Uterus (tissue), 3 donors: ENCODE measurements at regions not wholly inside any gene's neighbourhood (a gene's known extent, or its start where the extent isn't known, plus 50 kb on each side); places are given as distances from the start of the nearest gene placed in this dataset.

Experiments used
- DNase-seq, 2 donors: peaks; one replicate each; pipeline ENCODE4 v3.0.0-alpha.2; 2019 to 2020
- H3K27ac ChIP-seq, 2 donors: fragments of 200-600 bp; sonication (generic); 1 replicate in 1 of 2; 2 replicates in 1 of 2; pipeline ENCODE4 v1.5.1; 2016 to 2018
- H3K27me3 ChIP-seq, 2 donors: fragments of 200-600 bp; sonication (generic); one replicate each; pipeline ENCODE4 v1.5.1; 2018 to 2019; ENCODE audit warnings: control low read depth in 1 of 2
- H3K36me3 ChIP-seq, 2 donors: fragments of 200-600 bp; sonication (generic); one replicate each; pipeline ENCODE4 v1.5.1; 2019; ENCODE audit warnings: control low read depth in 1 of 2
- H3K4me1 ChIP-seq, 2 donors: fragments of 200-600 bp; sonication (generic); one replicate each; pipeline ENCODE4 v1.5.1; 2018 to 2019; ENCODE audit warnings: control low read depth in 1 of 2
- H3K4me3 ChIP-seq, 2 donors: fragments of 200-600 bp; sonication (generic); 1 replicate in 1 of 2; 2 replicates in 1 of 2; pipeline ENCODE4 v1.5.1; 2018 to 2019; ENCODE audit warnings: mild to moderate bottlenecking in 1 of 2
- H3K9me3 ChIP-seq, 2 donors: fragments of 200-600 bp; sonication (generic); one replicate each; pipeline ENCODE4 v1.5.1; 2019; ENCODE audit warnings: control low read depth in 1 of 2
- POLR2A ChIP-seq, 2 donors: fragments of 450-650 bp; IDR thresholded peaks; one replicate each; pipeline ENCODE4 v1.6.1; 2016; ENCODE audit warnings: antibody characterized with exemption in 2 of 2, mild to moderate bottlenecking in 1 of 2, moderate library complexity in 1 of 2
- intact Hi-C: fragments of 100-400 bp; cut with DNase I; formaldehyde crosslinking; loops from one replicate; pipeline ENCODE4 v1.15.1; 2023; ENCODE audit warnings: low total_unique reads
- TF ChIP-seq, protein P1 (sequence below), 4 experiments: fragments of 200-600 bp in 2 of 4; fragments of 450-650 bp in 2 of 4; sonication (generic) in 2 of 4; IDR thresholded peaks; one replicate each; pipeline ENCODE4 v1.5.1; 2016 to 2019; ENCODE audit warnings: antibody characterized with exemption in 4 of 4, mild to moderate bottlenecking in 2 of 4, moderate library complexity in 1 of 4
- donor health status: DM: yes; HTN: yes; CAD: no.

DNA sequence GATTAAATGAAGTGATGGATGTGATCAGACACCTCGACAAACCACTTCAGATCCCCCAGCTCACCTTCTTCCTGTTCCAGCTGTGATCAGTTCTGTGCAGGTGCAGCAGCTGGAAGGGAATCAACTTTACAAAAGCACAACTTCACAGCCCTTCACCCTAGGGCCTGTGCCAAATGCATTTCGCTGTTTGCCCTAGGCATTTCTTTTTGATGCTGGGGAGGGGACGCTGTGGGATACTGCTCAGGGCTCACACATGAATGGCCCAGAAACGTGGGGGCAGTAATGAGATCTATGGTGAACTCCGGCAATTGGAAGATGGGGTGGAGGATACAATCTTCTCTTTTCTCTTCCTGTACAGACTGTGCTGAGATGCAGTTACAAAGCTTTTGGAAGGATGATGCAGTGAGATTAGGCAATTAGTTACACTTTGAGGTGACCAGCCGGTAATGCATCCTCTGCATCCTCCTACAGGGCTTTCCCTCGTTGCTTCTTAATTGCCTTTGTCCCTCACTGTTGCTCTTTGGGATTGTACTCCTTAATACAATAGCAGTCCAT, 215.1 kb upstream of the PITX2 start:
- no peaks in the 10 kb centered on the region for H3K36me3 ChIP-seq
- no peaks in the 10 kb centered on the region for H3K4me1 ChIP-seq
- no peaks in the 10 kb centered on the region for H3K9me3 ChIP-seq
- no peaks in the 10 kb centered on the region for H3K27me3 ChIP-seq
- no peak for DNase-seq
- no peak overlapping the region for H3K4me3 ChIP-seq
- TF ChIP-seq POLR2A (IDR thresholded peaks at IDR 0.05): no peak
- H3K27ac ChIP-seq: no peak overlapping the region
- intact Hi-C loops: no loop called here

DNA sequence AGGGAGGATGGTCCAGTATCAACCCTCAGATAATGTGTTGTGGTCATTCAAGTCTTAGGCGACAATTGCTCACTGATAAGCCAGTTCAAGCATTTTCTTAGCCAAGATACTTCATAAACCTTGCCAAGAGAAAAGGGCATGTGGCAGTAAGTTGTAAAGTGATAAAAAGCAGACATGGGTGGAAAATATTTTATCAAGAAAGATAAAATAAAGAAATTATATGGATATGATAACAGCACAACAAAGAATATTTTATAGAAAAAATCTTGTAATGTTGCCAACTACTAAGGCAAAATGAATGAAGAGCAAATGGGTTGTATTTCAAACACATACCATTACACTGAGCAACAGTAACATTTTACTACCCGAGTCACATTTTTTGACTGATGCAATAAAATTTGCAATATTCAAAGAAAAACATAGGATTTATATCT, 217.4 kb upstream of the PITX2 start:
- Histone ChIP-seq H3K36me3 (no peaks in the 10 kb centered on the region), H3K9me3 (no peaks in the 10 kb centered on the region), H3K27me3 (no peaks in the 10 kb centered on the region), H3K27ac (no peak overlapping the region), H3K4me1 (no peaks in the 10 kb centered on the region), H3K4me3 (no peak overlapping the region)
- no peak for TF ChIP-seq POLR2A (IDR thresholded peaks at IDR 0.05)
- TF ChIP-seq, protein P1, sequence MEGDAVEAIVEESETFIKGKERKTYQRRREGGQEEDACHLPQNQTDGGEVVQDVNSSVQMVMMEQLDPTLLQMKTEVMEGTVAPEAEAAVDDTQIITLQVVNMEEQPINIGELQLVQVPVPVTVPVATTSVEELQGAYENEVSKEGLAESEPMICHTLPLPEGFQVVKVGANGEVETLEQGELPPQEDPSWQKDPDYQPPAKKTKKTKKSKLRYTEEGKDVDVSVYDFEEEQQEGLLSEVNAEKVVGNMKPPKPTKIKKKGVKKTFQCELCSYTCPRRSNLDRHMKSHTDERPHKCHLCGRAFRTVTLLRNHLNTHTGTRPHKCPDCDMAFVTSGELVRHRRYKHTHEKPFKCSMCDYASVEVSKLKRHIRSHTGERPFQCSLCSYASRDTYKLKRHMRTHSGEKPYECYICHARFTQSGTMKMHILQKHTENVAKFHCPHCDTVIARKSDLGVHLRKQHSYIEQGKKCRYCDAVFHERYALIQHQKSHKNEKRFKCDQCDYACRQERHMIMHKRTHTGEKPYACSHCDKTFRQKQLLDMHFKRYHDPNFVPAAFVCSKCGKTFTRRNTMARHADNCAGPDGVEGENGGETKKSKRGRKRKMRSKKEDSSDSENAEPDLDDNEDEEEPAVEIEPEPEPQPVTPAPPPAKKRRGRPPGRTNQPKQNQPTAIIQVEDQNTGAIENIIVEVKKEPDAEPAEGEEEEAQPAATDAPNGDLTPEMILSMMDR (IDR thresholded peaks at IDR 0.05): no peak
- no peak for DNase-seq
- intact Hi-C loops: no loop called here

DNA sequence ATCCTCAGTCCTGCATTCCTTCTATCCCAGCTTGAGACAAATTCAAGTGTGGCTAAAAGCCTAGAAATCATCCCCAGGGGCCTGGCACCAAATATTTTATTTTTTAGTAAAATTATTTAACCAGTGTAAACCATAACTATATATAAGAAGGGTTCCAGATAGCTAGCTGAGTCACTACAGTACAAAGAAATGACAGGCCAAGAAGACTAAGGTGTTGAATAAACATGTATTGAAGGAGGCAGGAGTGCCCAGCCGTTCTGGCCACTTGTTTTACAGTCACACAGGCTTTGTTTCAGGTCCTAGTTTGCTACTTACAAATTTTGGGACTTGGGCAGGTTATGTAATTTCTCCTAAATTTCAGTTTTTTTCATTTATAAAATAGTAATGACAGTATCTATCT, 225.9 kb upstream of the PITX2 start:
- Histone ChIP-seq H3K36me3 (no peaks in the 10 kb centered on the region), H3K9me3 (no peaks in the 10 kb centered on the region), H3K4me1 (no peaks in the 10 kb centered on the region), H3K4me3 (no peak overlapping the region), H3K27me3 (no peaks in the 10 kb centered on the region), H3K27ac (no peak overlapping the region)
- TF ChIP-seq, protein P1 (IDR thresholded peaks at IDR 0.05): no peak
- no peak for TF ChIP-seq POLR2A (IDR thresholded peaks at IDR 0.05)
- intact Hi-C loops: no loop called here
- no peak for DNase-seq

DNA sequence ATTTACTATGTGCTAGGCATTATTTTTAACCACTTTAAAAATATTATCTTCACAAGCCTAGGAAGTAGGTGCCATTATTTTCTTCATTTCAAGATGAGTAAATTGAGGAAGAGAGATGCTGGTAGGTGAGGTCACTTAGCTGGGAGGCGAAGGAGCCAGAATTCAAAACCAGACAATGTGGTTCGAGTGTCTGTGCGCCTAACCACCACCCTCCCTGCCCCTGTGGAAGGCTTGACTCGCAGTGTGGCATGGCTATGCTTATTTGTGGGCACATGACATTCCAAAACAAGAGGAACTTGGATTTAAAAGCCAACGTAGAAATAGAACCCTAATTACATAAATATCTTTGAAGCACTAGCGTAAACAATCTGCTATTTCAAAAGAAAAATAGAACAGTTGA, 226.6 kb upstream of the PITX2 start:
- no peaks in the 10 kb centered on the region for H3K9me3 ChIP-seq
- H3K27ac ChIP-seq: no peak overlapping the region
- intact Hi-C loops: no loop called here
- no peaks in the 10 kb centered on the region for H3K36me3 ChIP-seq
- no peaks in the 10 kb centered on the region for H3K4me1 ChIP-seq
- DNase-seq: no peak
- no peak for TF ChIP-seq POLR2A (IDR thresholded peaks at IDR 0.05)
- TF ChIP-seq, protein P1 (IDR thresholded peaks at IDR 0.05): no peak
- no peaks in the 10 kb centered on the region for H3K27me3 ChIP-seq
- H3K4me3 ChIP-seq: no peak overlapping the region

DNA sequence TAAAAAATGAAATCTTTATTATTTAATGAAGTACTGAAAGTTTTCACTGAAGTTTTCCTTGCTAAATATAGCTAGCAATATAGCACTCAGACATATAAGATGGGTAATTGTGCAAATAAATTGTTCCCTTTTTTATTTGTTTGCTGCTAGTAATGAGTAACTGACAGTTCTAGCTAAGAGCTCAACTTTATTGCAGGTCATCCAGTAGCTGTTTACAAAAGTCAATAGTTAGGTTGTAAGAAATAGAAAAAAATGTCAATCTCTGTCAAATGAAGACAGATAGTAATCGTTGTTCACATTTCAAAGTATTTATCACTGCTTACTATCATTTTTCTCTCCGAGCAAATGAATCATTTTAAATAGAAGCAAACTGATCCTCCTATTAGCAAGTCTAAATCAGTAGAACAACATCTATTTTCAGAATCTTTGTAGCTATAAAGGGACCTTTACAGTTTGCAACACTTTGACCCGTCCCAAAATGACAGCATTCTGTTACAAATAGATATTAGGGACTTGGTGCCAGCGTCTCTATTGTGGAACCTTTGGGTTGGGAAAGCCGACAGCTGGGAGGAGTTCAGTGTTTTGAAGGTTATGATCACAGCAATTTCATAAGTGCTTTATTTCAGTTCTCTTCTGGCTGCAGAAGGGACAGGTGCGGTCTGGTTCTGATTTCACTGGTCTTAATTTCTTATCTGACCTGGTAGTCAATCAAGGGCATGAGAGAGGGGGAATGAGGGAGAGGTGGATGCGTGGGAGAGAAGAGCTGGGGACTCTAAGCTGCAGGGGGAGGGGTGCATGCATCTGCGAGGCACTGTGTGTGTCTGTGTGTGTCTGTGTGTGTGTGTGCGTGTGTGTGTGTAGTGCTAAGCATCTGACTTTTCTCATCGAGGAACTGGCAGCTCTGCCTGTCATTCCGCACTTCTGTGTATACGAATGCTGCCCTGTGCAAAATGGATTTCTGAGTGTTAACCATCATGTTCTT, 227.9 kb upstream of the PITX2 start:
- H3K27me3 ChIP-seq: no peaks in the 10 kb centered on the region
- TF ChIP-seq POLR2A (IDR thresholded peaks at IDR 0.05): no peak
- TF ChIP-seq, protein P1 (IDR thresholded peaks at IDR 0.05): no peak
- no peak overlapping the region for H3K27ac ChIP-seq
- H3K4me3 ChIP-seq: no peak overlapping the region
- H3K9me3 ChIP-seq: no peaks in the 10 kb centered on the region
- intact Hi-C loops: no loop called here
- no peak for DNase-seq
- H3K36me3 ChIP-seq: no peaks in the 10 kb centered on the region
- no peaks in the 10 kb centered on the region for H3K4me1 ChIP-seq
